GM13976 (cell line): ENCODE measurements at regions not wholly inside any gene's neighbourhood (a gene's known extent, or its start where the extent isn't known, plus 50 kb on each side); places are given as distances from the start of the nearest gene placed in this dataset.

Experiments used
- DNase-seq: peaks from one replicate; pipeline ENCODE4 v3.0.0; 2012; ENCODE audit warnings: low spot score
- CTCF ChIP-seq: IDR thresholded peaks from 2 replicates; pipeline ENCODE4 v1.5.1; 2012; ENCODE audit warnings: borderline replicate concordance, mild to moderate bottlenecking; ENCODE audit not compliant: insufficient read depth; ENCODE audit errors: extremely low read depth, missing control alignments, control extremely low read depth
- in situ Hi-C: fragments of 300-500 bp; cut with MboI; formaldehyde crosslinking; loops from one replicate; pipeline ENCODE4 v1.12.0; 2022; ENCODE audit warnings: low sequenced_read_pairs, mixed read lengths, inconsistent platforms; ENCODE audit not compliant: unreplicated experiment

- no peak for DNase-seq
- in situ Hi-C loops: no loop called here
- no peak for TF ChIP-seq CTCF
Observed at GRCh38 chr19:30920222-30920621, 429.0 kb downstream of the TSHZ3 start.

GRCh38 chr19:30919737-30920136 lies 429.5 kb downstream of the TSHZ3 start:
- DNase-seq: no peak
- TF ChIP-seq CTCF: no peak
- in situ Hi-C loops: no loop called here

GRCh38 chr19:30916238-30916637 lies 433.0 kb downstream of the TSHZ3 start:
- TF ChIP-seq CTCF: no peak
- DNase-seq: no peak
- in situ Hi-C loops: no loop called here

- no peak for DNase-seq
- in situ Hi-C loops: no loop called here
- no peak for TF ChIP-seq CTCF
Observed at GRCh38 chr19:30911491-30911890, 437.7 kb downstream of the TSHZ3 start.

GRCh38 chr19:30910485-30911240 lies 438.6 kb downstream of the TSHZ3 start:
- in situ Hi-C loops: no loop called here
- no peak for DNase-seq
- no peak for TF ChIP-seq CTCF

GRCh38 chr19:30909216-30909615 lies 440.0 kb downstream of the TSHZ3 start:
- no peak for TF ChIP-seq CTCF
- DNase-seq: no peak
- in situ Hi-C loops: no loop called here
